Kidney epithelial cell (primary cell): ENCODE measurements at regions not wholly inside any gene's neighbourhood (a gene's known extent, or its start where the extent isn't known, plus 50 kb on each side); places are given as distances from the start of the nearest gene placed in this dataset.

Source experiments
- DNase-seq: peaks from one replicate; pipeline ENCODE4 v3.0.0-alpha.2; 2010; ENCODE audit warnings: low read depth
- H3K27me3 ChIP-seq: 2 replicates; pipeline ENCODE4 v1.6.0; 2011; ENCODE audit warnings: low read length; ENCODE audit not compliant: control insufficient read depth, insufficient read depth
- H3K36me3 ChIP-seq: 2 replicates; pipeline ENCODE4 v1.5.1; 2011; ENCODE audit warnings: low read length; ENCODE audit not compliant: control insufficient read depth, insufficient read depth
- H3K4me3 ChIP-seq: 2 replicates; pipeline ENCODE4 v1.5.1; 2011; ENCODE audit warnings: low read depth, mild to moderate bottlenecking, control low read depth, low read length
- CTCF ChIP-seq: IDR thresholded peaks from 2 replicates; pipeline ENCODE4 v1.5.1; 2011; ENCODE audit warnings: mild to moderate bottlenecking, moderate library complexity, low read length, control low read depth, inconsistent platforms; ENCODE audit not compliant: insufficient read depth, poor library complexity, severe bottlenecking

- no peak for DNase-seq
- no peak for TF ChIP-seq CTCF
These were observed 126.4 kb upstream of the SLC45A1 start for GRCh38 chr1:8191474-8191873.

GRCh38 chr1:8189931-8190483 is 127.9 kb upstream of the SLC45A1 start:
- Histone ChIP-seq H3K27me3 (no peaks in the 10 kb centered on the region), H3K4me3 (no peak overlapping the region), H3K36me3 (no peaks in the 10 kb centered on the region)
- TF ChIP-seq CTCF: no peak
- no peak for DNase-seq

More at GRCh38 chr1:8191474-8191873, 126.4 kb upstream of the SLC45A1 start:
- H3K27me3 ChIP-seq: no peaks in the 10 kb centered on the region
- no peak overlapping the region for H3K4me3 ChIP-seq
- no peaks in the 10 kb centered on the region for H3K36me3 ChIP-seq

- DNase-seq: no peak
These were observed 132.5 kb upstream of the SLC45A1 start for GRCh38 chr1:8185400-8185799.

GRCh38 chr1:8184301-8184700 is 133.6 kb upstream of the SLC45A1 start:
- Histone ChIP-seq H3K36me3 (no peaks in the 10 kb centered on the region), H3K4me3 (no peak overlapping the region), H3K27me3 (no peaks in the 10 kb centered on the region)
- TF ChIP-seq CTCF: no peak
- no peak for DNase-seq

More at GRCh38 chr1:8185400-8185799, 132.5 kb upstream of the SLC45A1 start:
- no peak for TF ChIP-seq CTCF
- Histone ChIP-seq H3K27me3 (no peaks in the 10 kb centered on the region), H3K4me3 (no peak overlapping the region), H3K36me3 (no peaks in the 10 kb centered on the region)

- peak; percentile 45 for DNase-seq
- no peaks in the 10 kb centered on the region for H3K27me3 ChIP-seq
- no peaks in the 10 kb centered on the region for H3K36me3 ChIP-seq
- TF ChIP-seq CTCF: no peak
- H3K4me3 ChIP-seq: no peak overlapping the region
These were observed 135.7 kb upstream of the SLC45A1 start for GRCh38 chr1:8182034-8182761.
